HG03342 (cell line): ENCODE measurements at regions not wholly inside any gene's neighbourhood (a gene's known extent, or its start where the extent isn't known, plus 50 kb on each side); places are given as distances from the start of the nearest gene placed in this dataset.
"Not testable (repeated sequence)": the region's sequence is repeated elsewhere in the genome, so short reads cannot be mapped to it uniquely, and the experiment has no call there.

Experiments
- ATAC-seq: cut with Tn5 transposase; IDR thresholded peaks from one replicate; pipeline ENCODE4 v1.9.1; 2021; ENCODE audit warnings: mild to moderate bottlenecking, moderate library complexity; ENCODE audit not compliant: unreplicated experiment

- no peak for ATAC-seq
Measured at GRCh38 chr3:164779816-164780215, 298.5 kb downstream of the SI start.

GRCh38 chr3:164752812-164753211 lies 325.5 kb downstream of the SI start:
- no peak for ATAC-seq

- no peak for ATAC-seq
Measured at GRCh38 chr3:164748626-164749025, 329.7 kb downstream of the SI start.

- ATAC-seq, result no peak
Measured at GRCh38 chr3:164741869-164742268, 336.4 kb downstream of the SI start.

GRCh38 chr3:164737174-164737573 lies 341.1 kb downstream of the SI start:
- no peak for ATAC-seq

- no peak for ATAC-seq
Measured at GRCh38 chr3:164732166-164732565, 346.1 kb downstream of the SI start.

GRCh38 chr3:164730815-164731360 lies 347.4 kb downstream of the SI start:
- ATAC-seq, result no peak

- no peak for ATAC-seq
Measured at GRCh38 chr3:164723396-164723795, 354.9 kb downstream of the SI start.

- not testable (repeated sequence) for ATAC-seq
Measured at GRCh38 chr3:164702808-164703207, 375.5 kb downstream of the SI start.

GRCh38 chr3:164687902-164688301 lies 390.4 kb downstream of the SI start:
- ATAC-seq, result no peak

GRCh38 chr3:164687211-164687610 lies 391.1 kb downstream of the SI start:
- ATAC-seq, result no peak

GRCh38 chr3:164683489-164683888 lies 394.8 kb downstream of the SI start:
- ATAC-seq, result no peak

- ATAC-seq, result no peak
Measured at GRCh38 chr3:164679245-164679644, 399.1 kb downstream of the SI start.

GRCh38 chr3:164677317-164677716 lies 401.0 kb downstream of the SI start:
- no peak for ATAC-seq

GRCh38 chr3:164673738-164674137 lies 404.6 kb downstream of the SI start:
- ATAC-seq, result no peak

- ATAC-seq, result no peak
Measured at GRCh38 chr3:164658125-164658524, 420.2 kb downstream of the SI start.

- ATAC-seq, result no peak
Measured at GRCh38 chr3:164657631-164658030, 420.7 kb downstream of the SI start.

GRCh38 chr3:164655462-164655861 lies 422.8 kb downstream of the SI start:
- no peak for ATAC-seq

GRCh38 chr3:164641071-164641470 lies 437.2 kb downstream of the SI start:
- no peak for ATAC-seq

- ATAC-seq, result no peak
Measured at GRCh38 chr3:164640591-164640990, 437.7 kb downstream of the SI start.

- ATAC-seq, result no peak
Measured at GRCh38 chr3:164620956-164621355, 457.3 kb downstream of the SI start.

- no peak for ATAC-seq
Measured at GRCh38 chr3:164620423-164620822, 457.9 kb downstream of the SI start.

- ATAC-seq, result no peak
Measured at GRCh38 chr3:164612751-164613150, 465.5 kb downstream of the SI start.
